HG02759 (cell line): ENCODE measurements at regions not wholly inside any gene's neighbourhood (a gene's known extent, or its start where the extent isn't known, plus 50 kb on each side); places are given as distances from the start of the nearest gene placed in this dataset.
"Not testable (repeated sequence)": the region's sequence is repeated elsewhere in the genome, so short reads cannot be mapped to it uniquely, and the experiment has no call there.

Experiments used
- ATAC-seq: cut with Tn5 transposase; IDR thresholded peaks from one replicate; pipeline ENCODE4 v1.9.1; 2021; ENCODE audit warnings: mild to moderate bottlenecking, moderate library complexity; ENCODE audit not compliant: unreplicated experiment

- ATAC-seq = no peak
Measured at GRCh38 chr5:136563489-136563888, 198.1 kb upstream of the TRPC7 start.

DNA sequence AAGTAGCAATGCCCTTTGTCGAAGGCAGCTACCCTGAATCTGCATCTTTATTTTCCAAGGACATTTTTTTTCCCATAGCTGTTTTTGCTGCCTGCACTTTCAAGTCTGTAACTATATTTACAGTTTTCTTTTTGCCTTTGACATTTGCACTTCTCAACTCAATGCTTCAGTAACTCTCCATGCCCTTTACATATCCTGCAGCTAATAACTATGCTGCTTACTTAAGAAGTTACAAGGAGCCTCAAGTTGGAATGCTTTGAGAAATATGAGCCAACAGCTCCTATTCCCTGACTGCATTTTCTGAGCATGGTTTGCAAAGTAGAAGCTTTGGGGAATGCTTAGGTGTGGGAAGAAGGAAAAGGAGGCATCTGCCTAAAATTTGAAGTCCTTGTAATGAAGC, 194.8 kb upstream of the TRPC7 start:
- no peak for ATAC-seq

GRCh38 chr5:136559651-136560050, 194.3 kb upstream of the TRPC7 start:
- no peak for ATAC-seq

DNA sequence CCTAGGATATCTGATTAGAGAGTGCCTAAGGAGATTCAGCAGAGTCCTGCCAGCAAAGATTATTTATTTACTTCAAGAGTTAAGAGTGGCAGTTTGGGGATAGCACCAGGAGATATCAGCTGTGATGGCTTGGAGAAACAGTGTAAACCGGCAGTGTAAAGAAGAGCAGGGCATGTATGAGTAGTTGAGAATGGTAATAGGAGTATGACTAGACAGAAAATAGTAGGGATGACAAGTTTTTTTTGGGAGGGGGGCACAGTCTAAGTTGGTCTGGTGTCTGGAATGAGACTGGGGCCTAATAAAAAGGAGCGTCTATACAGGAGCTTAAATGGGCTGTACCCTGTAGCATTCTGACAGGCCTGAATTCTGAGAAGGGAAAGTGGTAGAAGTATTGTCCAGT, 181.8 kb upstream of the TRPC7 start:
- ATAC-seq = not testable (repeated sequence)

GRCh38 chr5:136546441-136546840, 181.1 kb upstream of the TRPC7 start:
- ATAC-seq = not testable (repeated sequence)

GRCh38 chr5:136545031-136545430, 179.7 kb upstream of the TRPC7 start:
- not testable (repeated sequence) for ATAC-seq

DNA sequence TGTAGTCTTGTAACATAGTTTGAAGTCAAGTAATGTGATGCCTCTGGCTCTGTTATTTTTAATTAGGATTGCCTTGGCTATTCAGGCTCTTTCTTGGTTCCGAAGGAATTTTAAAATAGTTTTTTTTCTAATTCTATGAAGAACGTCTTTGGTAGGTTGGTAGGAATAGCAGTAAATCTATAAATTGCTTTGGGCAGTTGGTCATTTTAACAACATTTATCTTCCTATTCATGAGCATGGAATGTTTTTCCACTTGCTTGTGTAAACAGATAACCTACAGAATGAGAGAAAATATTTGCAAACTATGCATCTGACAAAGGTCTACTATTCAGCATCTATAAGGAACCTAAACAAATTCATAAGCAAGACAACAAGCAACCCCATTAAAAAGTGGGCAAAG, 173.2 kb upstream of the TRPC7 start:
- no peak for ATAC-seq

- ATAC-seq = no peak
Measured at GRCh38 chr5:136529081-136529480, 163.7 kb upstream of the TRPC7 start.

- ATAC-seq = no peak
Measured at GRCh38 chr5:136528481-136529030, 163.2 kb upstream of the TRPC7 start.

GRCh38 chr5:136527311-136527710, 162.0 kb upstream of the TRPC7 start:
- no peak for ATAC-seq

GRCh38 chr5:136526791-136527190, 161.4 kb upstream of the TRPC7 start:
- no peak for ATAC-seq

- ATAC-seq = no peak
Measured at GRCh38 chr5:136526021-136526420, 160.7 kb upstream of the TRPC7 start.

GRCh38 chr5:136525597-136525996, 160.3 kb upstream of the TRPC7 start:
- no peak for ATAC-seq

DNA sequence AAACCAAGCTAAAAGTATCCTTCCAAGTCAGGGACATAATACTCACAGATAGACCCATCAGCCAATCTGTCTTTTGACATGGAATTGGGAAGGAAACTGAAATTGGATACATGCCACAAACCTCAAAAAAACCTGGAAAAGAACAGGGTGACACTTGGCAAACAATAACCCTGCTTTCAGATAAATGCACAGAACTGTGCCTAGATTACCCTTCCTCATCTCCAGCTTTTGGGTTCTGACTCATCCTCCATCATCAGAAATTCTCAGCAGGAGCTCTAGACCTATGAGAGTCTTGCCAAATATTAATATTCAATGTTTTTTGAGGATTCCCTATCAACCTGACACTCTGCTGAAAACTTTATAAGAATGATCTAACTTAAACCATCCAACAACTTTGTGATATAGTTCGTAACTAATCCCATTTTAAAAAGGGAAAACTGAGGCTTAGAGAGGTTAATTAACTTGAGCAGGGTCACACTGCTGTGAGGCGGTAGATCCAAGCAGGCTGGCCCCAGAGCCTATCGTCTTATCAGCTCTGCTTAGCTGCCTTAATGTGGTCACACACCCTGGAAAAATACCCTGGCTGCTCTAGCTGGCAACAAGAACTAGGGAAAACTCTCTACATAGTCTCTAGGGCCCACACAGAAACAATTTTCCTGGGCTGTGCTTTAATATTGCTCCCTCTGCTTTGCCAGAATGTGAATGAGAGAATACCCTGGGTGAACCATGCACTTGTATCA, 157.0 kb upstream of the TRPC7 start:
- no peak for ATAC-seq

DNA sequence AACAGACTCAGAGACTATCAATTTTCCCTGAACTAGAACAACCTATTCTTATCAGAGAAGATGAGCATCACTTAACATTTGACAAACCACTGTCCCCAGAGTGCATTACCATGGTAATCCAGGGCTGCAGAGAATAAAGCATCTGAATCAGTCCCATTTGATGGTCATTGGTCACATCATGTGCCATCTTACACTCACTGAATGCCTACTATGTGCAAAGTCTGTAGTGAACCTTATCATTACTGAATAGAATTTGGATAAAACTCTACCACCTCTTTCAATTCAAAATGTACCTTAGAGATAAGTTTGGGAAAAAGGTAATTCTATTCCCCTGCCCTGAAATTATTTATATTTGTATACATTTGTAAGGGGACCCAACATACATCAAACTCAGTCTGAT, 156.4 kb upstream of the TRPC7 start:
- no peak for ATAC-seq

GRCh38 chr5:136518814-136519213, 153.5 kb upstream of the TRPC7 start:
- no peak for ATAC-seq

DNA sequence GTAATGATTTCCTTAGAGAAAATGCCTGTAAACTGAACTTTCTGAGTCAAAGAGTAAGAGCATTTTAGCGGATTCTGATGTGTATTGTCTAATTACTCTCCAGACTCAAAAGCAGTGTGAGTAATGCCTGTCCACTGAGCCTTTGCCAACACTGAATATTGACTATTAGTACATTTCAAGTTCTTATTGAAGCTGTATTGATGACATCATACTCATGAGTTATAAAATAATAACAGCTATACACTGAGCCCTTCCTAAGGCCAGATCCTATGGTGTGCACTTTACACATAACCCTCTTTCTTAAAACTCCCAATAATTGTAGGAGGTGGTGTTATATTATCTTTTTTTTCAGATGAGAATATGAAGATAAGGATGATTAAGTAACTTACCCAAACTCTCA, 152.8 kb upstream of the TRPC7 start:
- ATAC-seq = no peak

GRCh38 chr5:136517755-136518154, 152.4 kb upstream of the TRPC7 start:
- ATAC-seq = no peak

DNA sequence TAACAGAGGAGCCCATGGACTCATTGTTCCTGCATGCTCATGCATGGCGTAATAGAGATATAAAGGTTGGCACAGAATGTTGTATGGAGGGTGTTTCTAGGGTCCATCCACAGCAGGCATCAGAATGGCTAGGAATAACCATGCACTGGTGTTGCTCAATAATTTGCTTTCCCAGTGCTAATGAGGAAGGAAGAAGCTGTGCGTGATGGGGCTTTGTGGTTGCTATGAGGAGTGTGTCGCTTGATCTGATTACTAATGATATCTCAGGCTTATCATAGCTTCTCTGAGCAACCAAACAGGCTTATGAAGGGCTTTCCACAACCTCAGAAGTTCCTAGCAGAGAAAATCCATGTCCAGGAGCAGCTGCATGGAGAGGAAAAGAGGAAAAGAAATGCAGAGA, 151.3 kb upstream of the TRPC7 start:
- ATAC-seq = no peak

GRCh38 chr5:136513430-136513829, 148.1 kb upstream of the TRPC7 start:
- ATAC-seq = no peak

DNA sequence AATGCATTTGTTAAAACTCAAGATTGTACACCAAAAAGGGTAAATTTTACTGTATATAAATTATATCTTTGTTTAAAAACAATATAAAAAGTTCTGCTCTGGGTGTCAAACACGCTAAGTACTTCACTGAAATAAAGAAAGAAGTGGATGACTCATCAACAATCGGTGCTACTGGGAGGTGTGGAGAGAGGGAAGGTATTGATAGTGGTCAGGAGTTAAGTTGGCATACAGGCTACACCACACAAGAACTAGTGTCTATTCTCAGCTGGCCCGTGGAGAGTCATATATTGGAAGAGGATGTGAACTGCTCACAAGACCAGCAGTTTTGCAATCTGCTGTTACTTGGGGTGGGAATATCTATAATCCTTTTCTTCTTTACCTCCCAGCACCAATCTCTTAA, 145.7 kb upstream of the TRPC7 start:
- ATAC-seq = no peak

DNA sequence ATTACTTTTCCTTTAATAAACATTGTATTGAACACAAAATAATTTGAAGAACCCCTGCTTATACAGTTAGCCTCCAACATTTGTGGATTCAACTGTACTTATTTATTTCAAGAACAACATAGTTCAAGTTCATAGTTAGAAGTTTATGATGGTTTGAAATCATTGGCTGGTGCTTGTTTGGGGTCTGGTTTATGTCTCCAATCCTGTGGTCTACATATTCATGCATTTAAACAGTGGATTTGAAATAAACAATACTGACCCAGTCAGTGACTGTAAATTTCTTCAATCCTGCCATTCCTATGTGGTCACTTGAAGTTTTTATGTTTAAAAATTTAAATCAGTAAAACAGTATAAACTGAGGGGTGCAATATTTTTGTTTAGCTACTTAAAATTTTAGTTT, 145.1 kb upstream of the TRPC7 start:
- ATAC-seq = no peak

DNA sequence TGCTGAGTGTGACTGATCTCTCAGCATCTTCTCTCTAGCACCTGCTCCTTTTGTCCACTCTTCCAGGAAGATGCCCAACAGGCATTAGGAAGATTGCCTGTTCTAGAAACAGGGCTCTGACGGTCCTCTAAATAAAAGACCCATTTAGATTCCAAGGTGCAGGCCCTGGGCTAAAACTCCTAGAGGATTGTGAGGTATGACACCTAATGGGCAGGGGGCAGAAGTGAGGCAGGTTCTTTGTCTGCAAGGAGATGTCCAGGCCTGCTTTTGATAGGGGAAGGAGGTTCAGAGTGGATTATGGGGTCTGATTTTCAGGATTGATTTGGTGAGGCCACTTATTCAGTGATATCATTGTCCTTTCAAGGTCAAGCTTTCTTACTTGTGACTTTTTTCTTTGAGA, 140.8 kb upstream of the TRPC7 start:
- ATAC-seq = no peak
